22Rv1 (cell line): ENCODE measurements at regions not wholly inside any gene's neighbourhood (a gene's known extent, or its start where the extent isn't known, plus 50 kb on each side); places are given as distances from the start of the nearest gene placed in this dataset.

ENCODE experiments used
- CTCF ChIP-seq: fragments of 450-650 bp; IDR thresholded peaks from 2 replicates; pipeline ENCODE4 v1.5.1; 2017; ENCODE audit warnings: mild to moderate bottlenecking
- ZFX ChIP-seq: fragments of 450-650 bp; IDR thresholded peaks from 2 replicates; pipeline ENCODE4 v1.6.1; 2017; ENCODE audit warnings: antibody characterized with exemption, borderline replicate concordance

DNA sequence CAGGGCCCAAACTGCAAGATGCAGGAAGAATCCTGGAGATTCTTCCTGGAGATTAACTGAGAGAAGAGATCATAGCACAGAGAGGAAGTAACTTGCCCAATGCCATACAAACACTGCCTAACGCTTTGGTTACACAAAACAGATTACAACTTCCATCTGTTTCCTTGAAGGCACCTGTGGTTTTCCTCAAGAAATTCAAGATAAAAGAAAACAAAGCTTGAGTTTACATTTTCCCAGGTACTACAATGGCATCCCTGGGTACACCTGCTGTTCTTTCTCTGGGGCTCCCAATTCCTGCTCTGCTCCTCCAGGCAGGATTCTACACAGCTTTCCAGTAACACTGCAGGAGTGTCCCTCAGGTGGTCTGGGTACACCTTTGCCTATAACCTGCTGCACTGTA lies 781.9 kb upstream of the ID2 start:
- TF ChIP-seq CTCF (no peak), ZFX (no peak)
